IPS-15b (cell line): ENCODE measurements at regions not wholly inside any gene's neighbourhood (a gene's known extent, or its start where the extent isn't known, plus 50 kb on each side); places are given as distances from the start of the nearest gene placed in this dataset.

Experiments used
- H3K27me3 ChIP-seq: one replicate; pipeline ENCODE4 v1.6.1; 2013; ENCODE audit warnings: low read length; ENCODE audit not compliant: control insufficient read depth, insufficient read depth
- H3K36me3 ChIP-seq: one replicate; pipeline ENCODE4 v1.6.1; 2013; ENCODE audit warnings: low read length; ENCODE audit not compliant: control insufficient read depth, insufficient read depth
- H3K4me1 ChIP-seq: one replicate; pipeline ENCODE4 v1.6.1; 2013; ENCODE audit warnings: mild to moderate bottlenecking, low read length; ENCODE audit not compliant: control insufficient read depth, insufficient read depth
- H3K4me3 ChIP-seq: one replicate; pipeline ENCODE4 v1.5.1; 2013; ENCODE audit warnings: low read depth, low read length
- H3K9ac ChIP-seq: one replicate; pipeline ENCODE4 v1.6.1; 2013; ENCODE audit warnings: low read depth, mild to moderate bottlenecking, low read length
- H3K9me3 ChIP-seq: one replicate; pipeline ENCODE4 v1.6.1; 2013; ENCODE audit warnings: mild to moderate bottlenecking, low read length; ENCODE audit not compliant: control insufficient read depth, insufficient read depth

- no peak overlapping the region for H3K9ac ChIP-seq
- H3K9me3 ChIP-seq: peaks cover 3% of the 10 kb centered on the region
- no peaks in the 10 kb centered on the region for H3K27me3 ChIP-seq
- H3K4me3 ChIP-seq: no peak overlapping the region
- no peaks in the 10 kb centered on the region for H3K36me3 ChIP-seq
- peaks cover 4% of the 10 kb centered on the region for H3K4me1 ChIP-seq
Observed at GRCh38 chr7:115274-115911, 77.0 kb upstream of the FAM20C start.

GRCh38 chr7:116188-116981 lies 76.0 kb upstream of the FAM20C start:
- Histone ChIP-seq H3K9me3 (peaks cover 3% of the 10 kb centered on the region), H3K4me1 (peaks cover 4% of the 10 kb centered on the region), H3K4me3 (no peak overlapping the region), H3K36me3 (no peaks in the 10 kb centered on the region), H3K9ac (no peak overlapping the region), H3K27me3 (no peaks in the 10 kb centered on the region)

- no peaks in the 10 kb centered on the region for H3K27me3 ChIP-seq
- peaks cover 4% of the 10 kb centered on the region for H3K4me1 ChIP-seq
- H3K4me3 ChIP-seq: no peak overlapping the region
- H3K9ac ChIP-seq: no peak overlapping the region
- H3K36me3 ChIP-seq: no peaks in the 10 kb centered on the region
- peaks cover 1% of the 10 kb centered on the region for H3K9me3 ChIP-seq
Observed at GRCh38 chr7:117836-118614, 74.3 kb upstream of the FAM20C start.

- Histone ChIP-seq H3K9ac (no peak overlapping the region), H3K4me3 (no peak overlapping the region)
Observed at GRCh38 chr7:118615-119391, 73.6 kb upstream of the FAM20C start.

GRCh38 chr7:119392-120163 lies 72.8 kb upstream of the FAM20C start:
- H3K4me1 ChIP-seq: peaks cover 7% of the 10 kb centered on the region
- H3K9ac ChIP-seq: no peak overlapping the region
- no peaks in the 10 kb centered on the region for H3K36me3 ChIP-seq
- H3K9me3 ChIP-seq: no peaks in the 10 kb centered on the region
- no peak overlapping the region for H3K4me3 ChIP-seq
- no peaks in the 10 kb centered on the region for H3K27me3 ChIP-seq

More at GRCh38 chr7:118615-119391, 73.6 kb upstream of the FAM20C start:
- H3K4me1 ChIP-seq: peaks cover 7% of the 10 kb centered on the region
- no peaks in the 10 kb centered on the region for H3K9me3 ChIP-seq
- no peaks in the 10 kb centered on the region for H3K36me3 ChIP-seq
- H3K27me3 ChIP-seq: no peaks in the 10 kb centered on the region

GRCh38 chr7:120164-120991 lies 72.0 kb upstream of the FAM20C start:
- Histone ChIP-seq H3K27me3 (no peaks in the 10 kb centered on the region), H3K36me3 (no peaks in the 10 kb centered on the region), H3K9me3 (no peaks in the 10 kb centered on the region), H3K9ac (no peak overlapping the region), H3K4me3 (no peak overlapping the region), H3K4me1 (peaks cover 7% of the 10 kb centered on the region)

- Histone ChIP-seq H3K9ac (no peak overlapping the region), H3K4me1 (peaks cover 7% of the 10 kb centered on the region), H3K36me3 (no peaks in the 10 kb centered on the region), H3K9me3 (no peaks in the 10 kb centered on the region), H3K27me3 (no peaks in the 10 kb centered on the region), H3K4me3 (peak overlapping the region; percentile 36)
Observed at GRCh38 chr7:121002-121785, 71.2 kb upstream of the FAM20C start.

GRCh38 chr7:123237-123636 lies 69.1 kb upstream of the FAM20C start:
- Histone ChIP-seq H3K4me1 (peaks cover 7% of the 10 kb centered on the region), H3K9ac (no peak overlapping the region), H3K9me3 (no peaks in the 10 kb centered on the region), H3K4me3 (no peak overlapping the region), H3K36me3 (no peaks in the 10 kb centered on the region), H3K27me3 (no peaks in the 10 kb centered on the region)

- peaks cover 7% of the 10 kb centered on the region for H3K4me1 ChIP-seq
- no peaks in the 10 kb centered on the region for H3K9me3 ChIP-seq
- no peak overlapping the region for H3K4me3 ChIP-seq
- no peak overlapping the region for H3K9ac ChIP-seq
- H3K27me3 ChIP-seq: no peaks in the 10 kb centered on the region
- no peaks in the 10 kb centered on the region for H3K36me3 ChIP-seq
Observed at GRCh38 chr7:124130-124949, 68.0 kb upstream of the FAM20C start.
